WTC11 (cell line): ENCODE measurements at regions not wholly inside any gene's neighbourhood (a gene's known extent, or its start where the extent isn't known, plus 50 kb on each side); places are given as distances from the start of the nearest gene placed in this dataset.

Source experiments
- ATAC-seq: fragments of 200-7000 bp; cut with Tn5 transposase; 2 replicates; pipeline ENCODE4 v1.10.0; 2021; ENCODE audit warnings: mild to moderate bottlenecking, moderate library complexity
- CTCF ChIA-PET: fragments of 300-600 bp; sonication (Branson Sonifier 250); formaldehyde crosslinking; loops from one replicate; lab custom pipeline; 2021; ENCODE audit warnings: antibody characterized with exemption; lab: Charles Lee
- POLR2A ChIA-PET: fragments of 350-600 bp; sonication (Branson Sonifier 250); formaldehyde crosslinking; loops from one replicate; lab custom pipeline; 2021; ENCODE audit warnings: antibody characterized with exemption; lab: Charles Lee
- DNase-seq: peaks from one replicate; pipeline ENCODE4 v3.0.0; 2021; ENCODE audit warnings: low spot score
- H3K27ac Mint-ChIP-seq: 2 replicates; pipeline ENCODE4 v1.8.0; 2021; ENCODE audit warnings: mixed read lengths
- H3K27me3 Mint-ChIP-seq: 2 replicates; pipeline ENCODE4 v1.8.0; 2021; ENCODE audit warnings: low read depth, mild to moderate bottlenecking, moderate library complexity, mixed read lengths
- H3K36me3 Mint-ChIP-seq: 2 replicates; pipeline ENCODE4 v1.8.0; 2021; ENCODE audit warnings: mixed read lengths
- H3K4me1 Mint-ChIP-seq: 2 replicates; pipeline ENCODE4 v1.8.0; 2022; ENCODE audit warnings: mixed read lengths
- H3K4me3 Mint-ChIP-seq: 2 replicates; pipeline ENCODE4 v1.8.0; 2021; ENCODE audit warnings: mild to moderate bottlenecking, moderate library complexity, mixed read lengths
- H3K9me3 Mint-ChIP-seq: 2 replicates; pipeline ENCODE4 v1.8.0; 2021; ENCODE audit warnings: mixed read lengths
- CTCF ChIP-seq: fragments of 200-600 bp; IDR thresholded peaks from 2 replicates; pipeline ENCODE4 v1.8.0; 2022; ENCODE audit warnings: antibody characterized with exemption
- EMX1 ChIP-seq: fragments of 250-450 bp; sonication (Bioruptor Pico); IDR thresholded peaks from 2 replicates; pipeline ENCODE4 v1.8.0; 2021; ENCODE audit warnings: mild to moderate bottlenecking
- ERG ChIP-seq: fragments of 250-450 bp; sonication (Bioruptor Pico); IDR thresholded peaks from 2 replicates; pipeline ENCODE4 v1.8.0; 2021; ENCODE audit warnings: mild to moderate bottlenecking
- IRF2 ChIP-seq: sonication (generic); formaldehyde crosslinking; IDR thresholded peaks from 2 replicates; pipeline ENCODE4 v1.8.0; 2022; ENCODE audit warnings: low read depth, missing genetic modification reagents, borderline replicate concordance
- NFYB ChIP-seq: sonication (generic); formaldehyde crosslinking; conservative IDR thresholded peaks from 2 replicates; pipeline ENCODE4 v1.8.0; 2022; ENCODE audit warnings: low read depth, missing genetic modification reagents
- USF1 ChIP-seq: sonication (generic); formaldehyde crosslinking; IDR thresholded peaks from 2 replicates; pipeline ENCODE4 v1.8.0; 2022; ENCODE audit warnings: mild to moderate bottlenecking, missing genetic modification reagents
- USF2 ChIP-seq: sonication (generic); formaldehyde crosslinking; IDR thresholded peaks from 2 replicates; pipeline ENCODE4 v1.8.1; 2023; ENCODE audit warnings: mild to moderate bottlenecking, missing genetic modification reagents, moderate library complexity
- ZNF138 ChIP-seq: sonication (generic); formaldehyde crosslinking; conservative IDR thresholded peaks from 2 replicates; pipeline ENCODE4 v1.8.1; 2022; ENCODE audit warnings: mild to moderate bottlenecking, moderate library complexity, missing genetic modification reagents
- ZNF263 ChIP-seq: sonication (generic); formaldehyde crosslinking; IDR thresholded peaks from 2 replicates; pipeline ENCODE4 v1.8.1; 2022; ENCODE audit warnings: low read depth, mild to moderate bottlenecking, moderate library complexity, missing genetic modification reagents
- ZNF317 ChIP-seq: sonication (generic); formaldehyde crosslinking; IDR thresholded peaks from 2 replicates; pipeline ENCODE4 v1.8.1; 2023; ENCODE audit warnings: low read depth, mild to moderate bottlenecking, moderate library complexity, missing genetic modification reagents, borderline replicate concordance
- ZNF396 ChIP-seq: fragments of 250-450 bp; sonication (Bioruptor Pico); IDR thresholded peaks from 2 replicates; pipeline ENCODE4 v1.8.0; 2021; ENCODE audit warnings: mild to moderate bottlenecking, moderate library complexity, borderline replicate concordance
- TF ChIP-seq, protein P1 (sequence below): fragments of 250-450 bp; sonication (Bioruptor Pico); IDR thresholded peaks from 2 replicates; pipeline ENCODE4 v1.9.0; 2021; ENCODE audit warnings: mild to moderate bottlenecking, borderline replicate concordance
- TF ChIP-seq, protein P2 (sequence below): fragments of 250-450 bp; sonication (Bioruptor Pico); IDR thresholded peaks from 2 replicates; pipeline ENCODE4 v1.9.0; 2021; ENCODE audit warnings: mild to moderate bottlenecking
- TF ChIP-seq, protein P3 (sequence below): sonication (generic); formaldehyde crosslinking; IDR thresholded peaks from 2 replicates; pipeline ENCODE4 v1.8.0; 2023; ENCODE audit warnings: missing genetic modification reagents, mild to moderate bottlenecking, borderline replicate concordance

DNA sequence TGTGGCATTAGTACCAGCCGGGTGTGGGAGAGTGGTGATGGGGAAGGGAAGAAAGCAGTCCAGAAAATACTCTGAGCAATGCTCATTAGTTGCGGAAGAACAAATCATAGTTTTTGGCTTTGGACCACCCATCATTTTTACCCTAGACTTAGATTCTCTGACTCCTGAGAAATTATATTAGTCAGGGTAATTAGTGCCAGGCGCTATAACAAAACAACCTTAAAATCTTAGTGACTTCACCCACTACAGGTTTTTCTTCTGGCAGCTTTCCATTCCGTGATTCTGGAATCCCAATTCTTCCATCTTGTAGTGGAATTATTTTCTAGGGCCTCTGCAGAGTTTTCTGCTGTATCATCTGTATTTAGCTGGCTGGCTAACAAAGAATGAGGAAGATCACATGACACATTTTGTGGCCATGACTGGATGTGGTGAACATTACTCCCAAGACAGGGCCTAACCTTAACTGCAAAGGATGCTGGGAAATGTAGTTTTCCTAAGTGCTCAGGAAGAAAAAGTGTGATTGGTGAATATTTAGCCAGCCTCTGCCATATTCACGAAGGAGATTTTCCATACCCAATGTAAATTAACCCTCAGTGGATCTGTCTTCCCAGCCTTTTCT is 373.0 kb upstream of the MEF2C start:
- no peak for DNase-seq
- no peak overlapping the region for H3K4me3 Mint-ChIP-seq
- ATAC-seq, result peak; percentile 74
- H3K36me3 Mint-ChIP-seq, result peaks cover 9% of the 10 kb centered on the region
- ChIA-PET CTCF (no interaction called here), POLR2A (no interaction called here)
- no peaks in the 10 kb centered on the region for H3K27me3 Mint-ChIP-seq
- TF ChIP-seq, protein P1, sequence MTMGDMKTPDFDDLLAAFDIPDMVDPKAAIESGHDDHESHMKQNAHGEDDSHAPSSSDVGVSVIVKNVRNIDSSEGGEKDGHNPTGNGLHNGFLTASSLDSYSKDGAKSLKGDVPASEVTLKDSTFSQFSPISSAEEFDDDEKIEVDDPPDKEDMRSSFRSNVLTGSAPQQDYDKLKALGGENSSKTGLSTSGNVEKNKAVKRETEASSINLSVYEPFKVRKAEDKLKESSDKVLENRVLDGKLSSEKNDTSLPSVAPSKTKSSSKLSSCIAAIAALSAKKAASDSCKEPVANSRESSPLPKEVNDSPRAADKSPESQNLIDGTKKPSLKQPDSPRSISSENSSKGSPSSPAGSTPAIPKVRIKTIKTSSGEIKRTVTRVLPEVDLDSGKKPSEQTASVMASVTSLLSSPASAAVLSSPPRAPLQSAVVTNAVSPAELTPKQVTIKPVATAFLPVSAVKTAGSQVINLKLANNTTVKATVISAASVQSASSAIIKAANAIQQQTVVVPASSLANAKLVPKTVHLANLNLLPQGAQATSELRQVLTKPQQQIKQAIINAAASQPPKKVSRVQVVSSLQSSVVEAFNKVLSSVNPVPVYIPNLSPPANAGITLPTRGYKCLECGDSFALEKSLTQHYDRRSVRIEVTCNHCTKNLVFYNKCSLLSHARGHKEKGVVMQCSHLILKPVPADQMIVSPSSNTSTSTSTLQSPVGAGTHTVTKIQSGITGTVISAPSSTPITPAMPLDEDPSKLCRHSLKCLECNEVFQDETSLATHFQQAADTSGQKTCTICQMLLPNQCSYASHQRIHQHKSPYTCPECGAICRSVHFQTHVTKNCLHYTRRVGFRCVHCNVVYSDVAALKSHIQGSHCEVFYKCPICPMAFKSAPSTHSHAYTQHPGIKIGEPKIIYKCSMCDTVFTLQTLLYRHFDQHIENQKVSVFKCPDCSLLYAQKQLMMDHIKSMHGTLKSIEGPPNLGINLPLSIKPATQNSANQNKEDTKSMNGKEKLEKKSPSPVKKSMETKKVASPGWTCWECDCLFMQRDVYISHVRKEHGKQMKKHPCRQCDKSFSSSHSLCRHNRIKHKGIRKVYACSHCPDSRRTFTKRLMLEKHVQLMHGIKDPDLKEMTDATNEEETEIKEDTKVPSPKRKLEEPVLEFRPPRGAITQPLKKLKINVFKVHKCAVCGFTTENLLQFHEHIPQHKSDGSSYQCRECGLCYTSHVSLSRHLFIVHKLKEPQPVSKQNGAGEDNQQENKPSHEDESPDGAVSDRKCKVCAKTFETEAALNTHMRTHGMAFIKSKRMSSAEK, result no peak
- TF ChIP-seq USF1, result peak; percentile 54; the same call in 1 of the 2 replicates
- TF ChIP-seq ZNF317 (CRISPR knock-in tag), result 0 out of 2 replicates have a peak, but pooled peaks have one; percentile 52
- no peak for TF ChIP-seq NFYB
- TF ChIP-seq USF2 (CRISPR knock-in tag), result peak; percentile 76
- H3K4me1 Mint-ChIP-seq, result no peaks in the 10 kb centered on the region
- no peak overlapping the region for H3K27ac Mint-ChIP-seq
- peaks cover 12% of the 10 kb centered on the region for H3K9me3 Mint-ChIP-seq

- Mint-ChIP-seq H3K9me3 (peaks cover 12% of the 10 kb centered on the region), H3K4me1 (peaks cover 3% of the 10 kb centered on the region; the same call in 1 of the 2 replicates), H3K27me3 (no peaks in the 10 kb centered on the region), H3K27ac (no peak overlapping the region), H3K4me3 (no peak overlapping the region), H3K36me3 (peaks cover 9% of the 10 kb centered on the region)
- ChIA-PET POLR2A (no interaction called here), CTCF (no interaction called here)
- DNase-seq (no peak), ATAC-seq (no peak)
- no peak for TF ChIP-seq CTCF
- TF ChIP-seq, protein P2, sequence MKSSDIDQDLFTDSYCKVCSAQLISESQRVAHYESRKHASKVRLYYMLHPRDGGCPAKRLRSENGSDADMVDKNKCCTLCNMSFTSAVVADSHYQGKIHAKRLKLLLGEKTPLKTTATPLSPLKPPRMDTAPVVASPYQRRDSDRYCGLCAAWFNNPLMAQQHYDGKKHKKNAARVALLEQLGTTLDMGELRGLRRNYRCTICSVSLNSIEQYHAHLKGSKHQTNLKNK (CRISPR knock-in tag), result no peak
- no peak for TF ChIP-seq ZNF263 (CRISPR knock-in tag)
Observed at GRCh38 chr5:89253666-89254352, 370.8 kb upstream of the MEF2C start.

- CTCF ChIA-PET, result no interaction called here
- Mint-ChIP-seq H3K27ac (no peak overlapping the region), H3K4me3 (no peak overlapping the region), H3K4me1 (peaks cover 3% of the 10 kb centered on the region; the same call in 1 of the 2 replicates), H3K36me3 (no peaks in the 10 kb centered on the region), H3K9me3 (no peaks in the 10 kb centered on the region), H3K27me3 (no peaks in the 10 kb centered on the region)
- DNase-seq, result no peak
- ATAC-seq, result no peak
- POLR2A ChIA-PET, result no interaction called here
- no peak for TF ChIP-seq ERG
- TF ChIP-seq EMX1, result no peak
- TF ChIP-seq IRF2 (CRISPR knock-in tag), result no peak
- TF ChIP-seq, protein P3, sequence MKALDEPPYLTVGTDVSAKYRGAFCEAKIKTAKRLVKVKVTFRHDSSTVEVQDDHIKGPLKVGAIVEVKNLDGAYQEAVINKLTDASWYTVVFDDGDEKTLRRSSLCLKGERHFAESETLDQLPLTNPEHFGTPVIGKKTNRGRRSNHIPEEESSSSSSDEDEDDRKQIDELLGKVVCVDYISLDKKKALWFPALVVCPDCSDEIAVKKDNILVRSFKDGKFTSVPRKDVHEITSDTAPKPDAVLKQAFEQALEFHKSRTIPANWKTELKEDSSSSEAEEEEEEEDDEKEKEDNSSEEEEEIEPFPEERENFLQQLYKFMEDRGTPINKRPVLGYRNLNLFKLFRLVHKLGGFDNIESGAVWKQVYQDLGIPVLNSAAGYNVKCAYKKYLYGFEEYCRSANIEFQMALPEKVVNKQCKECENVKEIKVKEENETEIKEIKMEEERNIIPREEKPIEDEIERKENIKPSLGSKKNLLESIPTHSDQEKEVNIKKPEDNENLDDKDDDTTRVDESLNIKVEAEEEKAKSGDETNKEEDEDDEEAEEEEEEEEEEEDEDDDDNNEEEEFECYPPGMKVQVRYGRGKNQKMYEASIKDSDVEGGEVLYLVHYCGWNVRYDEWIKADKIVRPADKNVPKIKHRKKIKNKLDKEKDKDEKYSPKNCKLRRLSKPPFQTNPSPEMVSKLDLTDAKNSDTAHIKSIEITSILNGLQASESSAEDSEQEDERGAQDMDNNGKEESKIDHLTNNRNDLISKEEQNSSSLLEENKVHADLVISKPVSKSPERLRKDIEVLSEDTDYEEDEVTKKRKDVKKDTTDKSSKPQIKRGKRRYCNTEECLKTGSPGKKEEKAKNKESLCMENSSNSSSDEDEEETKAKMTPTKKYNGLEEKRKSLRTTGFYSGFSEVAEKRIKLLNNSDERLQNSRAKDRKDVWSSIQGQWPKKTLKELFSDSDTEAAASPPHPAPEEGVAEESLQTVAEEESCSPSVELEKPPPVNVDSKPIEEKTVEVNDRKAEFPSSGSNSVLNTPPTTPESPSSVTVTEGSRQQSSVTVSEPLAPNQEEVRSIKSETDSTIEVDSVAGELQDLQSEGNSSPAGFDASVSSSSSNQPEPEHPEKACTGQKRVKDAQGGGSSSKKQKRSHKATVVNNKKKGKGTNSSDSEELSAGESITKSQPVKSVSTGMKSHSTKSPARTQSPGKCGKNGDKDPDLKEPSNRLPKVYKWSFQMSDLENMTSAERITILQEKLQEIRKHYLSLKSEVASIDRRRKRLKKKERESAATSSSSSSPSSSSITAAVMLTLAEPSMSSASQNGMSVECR, result no peak
- TF ChIP-seq ZNF396, result no peak
- TF ChIP-seq ZNF138 (CRISPR knock-in tag), result no peak
Observed at GRCh38 chr5:89246864-89247263, 363.9 kb upstream of the MEF2C start.
